SK-N-MC (cell line): ENCODE measurements at regions not wholly inside any gene's neighbourhood (a gene's known extent, or its start where the extent isn't known, plus 50 kb on each side); places are given as distances from the start of the nearest gene placed in this dataset.

Source experiments
- EZH2 ChIP-seq: fragments of 200-600 bp; sonication (generic); IDR thresholded peaks from one replicate; pipeline ENCODE4 v1.6.1; 2017; ENCODE audit warnings: antibody characterized with exemption
- FOXP2 ChIP-seq: optimal IDR thresholded peaks from 2 replicates; pipeline ENCODE3; 2011; ENCODE audit warnings: mild to moderate bottlenecking, moderate library complexity; ENCODE audit not compliant: insufficient read depth; ENCODE audit errors: extremely low read length, control extremely low read depth
- POLR2AphosphoS5 ChIP-seq: IDR thresholded peaks from 2 replicates; pipeline ENCODE4 v1.6.1; 2012; ENCODE audit warnings: mild to moderate bottlenecking, low read depth, low read length, borderline replicate concordance

DNA sequence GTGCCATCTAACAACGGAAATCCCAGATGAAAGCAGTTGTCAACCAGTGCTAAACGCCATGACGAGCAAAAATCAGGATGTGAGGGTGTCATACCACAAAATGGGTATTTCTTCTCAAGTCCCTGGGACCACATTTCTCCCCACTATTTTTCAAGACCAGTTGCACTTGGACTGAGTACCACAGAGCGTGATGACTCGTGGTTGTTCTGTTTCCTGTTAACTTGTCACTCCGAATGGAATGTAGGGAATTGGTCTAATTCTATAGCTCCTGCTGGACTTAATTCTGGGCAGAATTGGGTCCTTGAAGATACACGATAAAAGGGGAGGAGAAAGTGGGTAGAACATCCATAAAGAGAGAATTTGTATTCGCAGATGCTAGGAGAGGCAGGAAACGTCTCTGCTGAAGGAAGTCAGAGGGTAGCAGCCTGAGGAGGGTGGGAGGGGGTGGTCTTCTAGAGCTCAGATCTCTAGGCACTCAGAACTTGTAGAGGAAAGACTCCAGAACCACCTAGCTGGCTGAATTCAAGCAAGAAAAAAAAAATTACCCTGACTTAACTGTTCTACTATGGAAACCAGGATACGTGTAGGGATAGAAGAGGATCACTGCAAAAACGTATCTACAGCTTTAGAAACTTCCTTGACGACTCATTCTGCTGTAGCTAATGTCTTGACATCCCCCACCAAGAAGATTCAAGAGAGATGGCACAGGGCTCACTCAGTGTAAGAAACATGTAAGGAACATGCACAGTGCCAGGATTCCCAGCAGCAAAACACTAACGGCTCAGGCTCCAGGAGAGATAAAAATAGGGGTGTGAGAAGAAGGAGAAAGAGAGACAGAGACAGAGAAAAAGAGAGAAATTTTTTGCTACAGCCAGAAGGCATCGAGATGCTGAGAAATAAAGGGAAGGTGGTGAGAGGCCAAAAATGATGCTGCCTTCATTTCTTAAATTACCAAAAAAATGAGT lies 494.7 kb downstream of the CD83 start:
- TF ChIP-seq EZH2 (no peak), POLR2AphosphoS5 (no peak), FOXP2 (no peak)
